T-helper 2 cell treated with Interferon-gamma antibody and Interleukin-4, amounts not matched to agents 100 ng/mL and 5 ng/mL, for 36 hours (primary cell): ENCODE measurements at regions not wholly inside any gene's neighbourhood (a gene's known extent, or its start where the extent isn't known, plus 50 kb on each side); places are given as distances from the start of the nearest gene placed in this dataset.

Experiments used
- intact Hi-C: fragments of 100-400 bp; cut with micrococcal nuclease; formaldehyde crosslinking; loops from one replicate; pipeline ENCODE4 v1.15.1; 2023

DNA sequence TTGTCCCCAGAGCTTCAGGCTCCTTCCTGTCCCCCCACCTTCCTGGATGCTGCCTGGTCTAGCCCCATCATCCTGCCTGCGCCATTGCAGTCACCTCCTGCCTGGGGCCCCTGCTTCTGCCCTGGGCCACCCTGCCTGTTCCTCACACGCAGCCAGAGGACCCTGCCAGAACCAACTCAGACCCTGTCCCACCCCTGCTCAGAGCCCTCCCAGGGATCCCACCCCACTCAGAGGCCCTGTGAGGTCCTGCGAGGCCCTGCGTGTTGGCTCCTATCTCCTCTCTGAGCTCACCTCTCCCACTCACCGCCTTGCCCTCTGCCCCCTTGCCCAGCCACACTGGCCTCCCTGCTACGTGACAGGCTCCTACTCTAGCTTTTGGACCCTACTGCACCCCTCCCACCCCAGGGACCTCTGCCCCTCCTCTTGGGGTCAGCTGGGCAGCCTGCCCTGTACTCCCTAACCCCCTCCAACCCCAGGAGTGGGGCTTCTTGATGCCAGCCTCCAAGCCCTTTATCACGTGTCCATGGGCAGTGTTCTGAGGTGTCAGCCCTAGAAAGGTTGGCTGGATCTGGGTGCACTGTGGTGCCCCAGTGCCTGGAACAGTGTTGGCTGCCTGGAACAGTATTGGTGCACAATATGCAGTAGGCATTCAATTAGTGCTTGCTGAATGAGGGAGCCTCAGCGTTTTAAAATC, 68.3 kb downstream of the CEBPB start:
- intact Hi-C loops = no loop called here

DNA sequence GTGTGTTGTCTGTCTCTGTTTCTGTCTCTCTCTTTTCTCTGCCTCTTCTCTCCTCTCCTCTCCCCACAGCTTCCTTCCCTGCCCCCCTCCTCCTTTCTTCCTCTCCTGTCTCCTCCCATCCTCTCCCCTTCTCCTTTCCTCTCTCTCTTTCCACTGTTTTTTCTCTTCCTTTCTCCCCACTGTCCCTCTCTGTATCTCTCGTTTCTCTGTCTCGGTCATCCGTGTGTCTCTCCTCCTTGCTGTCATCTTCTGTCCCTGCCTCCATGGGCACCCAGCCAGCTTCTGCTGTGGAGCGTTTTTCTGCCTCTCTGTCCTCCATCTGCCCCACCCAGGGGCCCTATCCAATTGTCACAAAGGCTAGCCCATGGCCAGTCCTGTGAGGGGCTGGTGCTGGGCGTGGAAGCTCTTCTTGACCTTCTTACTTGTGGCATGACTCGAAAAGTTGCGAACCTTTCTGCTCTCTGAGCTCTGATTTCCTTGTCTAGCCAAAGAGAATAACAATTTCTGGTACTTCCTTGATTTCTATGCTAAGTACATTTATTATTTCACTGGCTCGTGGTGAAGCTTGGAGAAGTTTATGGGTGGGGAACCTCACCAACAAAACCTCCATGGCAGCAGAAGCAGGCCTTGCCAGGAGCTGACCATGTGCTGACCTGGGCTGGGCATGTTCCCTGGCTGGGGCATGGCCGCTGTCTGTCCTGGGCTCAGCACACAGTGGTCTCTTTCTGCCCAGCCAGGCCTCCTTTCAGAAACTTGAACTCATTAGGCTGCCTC, 69.3 kb downstream of the CEBPB start:
- intact Hi-C loops = no loop called here

DNA sequence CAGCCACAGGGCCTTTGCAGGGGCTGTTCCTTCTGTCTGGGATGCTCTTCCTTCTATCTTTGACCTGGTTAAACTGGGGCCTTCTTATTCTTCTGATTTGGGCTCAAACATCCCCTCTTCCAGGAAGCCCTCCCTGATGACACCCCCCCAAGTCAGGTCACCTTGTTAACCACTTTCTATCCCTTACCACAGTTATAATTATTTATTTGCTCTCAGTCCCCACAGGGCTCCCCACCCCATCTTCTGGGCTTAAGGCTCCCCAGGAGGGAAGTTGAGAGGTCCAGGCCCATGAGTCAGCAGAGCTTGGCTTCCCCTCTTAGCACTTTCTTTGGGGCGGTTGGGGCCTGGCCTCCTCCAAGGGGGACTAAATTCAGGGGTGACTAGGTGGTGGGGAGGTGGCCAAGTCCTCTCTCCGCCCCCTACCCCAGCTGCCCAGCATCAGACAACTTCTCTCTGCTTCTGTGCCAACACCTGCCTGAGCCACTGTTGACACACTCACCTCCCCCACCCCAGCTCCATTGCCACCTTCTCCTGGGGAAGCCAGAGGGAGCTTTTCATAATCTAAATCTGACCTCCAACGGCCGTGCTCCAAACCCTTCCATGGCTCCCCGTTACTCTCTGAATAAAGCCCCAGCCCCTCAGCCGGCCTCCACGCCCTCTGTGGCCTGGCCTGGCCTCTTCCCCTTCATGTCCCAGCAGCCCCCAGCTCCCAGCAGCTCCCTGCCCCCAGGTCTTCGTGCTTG, 70.0 kb downstream of the CEBPB start:
- intact Hi-C loops = no loop called here

DNA sequence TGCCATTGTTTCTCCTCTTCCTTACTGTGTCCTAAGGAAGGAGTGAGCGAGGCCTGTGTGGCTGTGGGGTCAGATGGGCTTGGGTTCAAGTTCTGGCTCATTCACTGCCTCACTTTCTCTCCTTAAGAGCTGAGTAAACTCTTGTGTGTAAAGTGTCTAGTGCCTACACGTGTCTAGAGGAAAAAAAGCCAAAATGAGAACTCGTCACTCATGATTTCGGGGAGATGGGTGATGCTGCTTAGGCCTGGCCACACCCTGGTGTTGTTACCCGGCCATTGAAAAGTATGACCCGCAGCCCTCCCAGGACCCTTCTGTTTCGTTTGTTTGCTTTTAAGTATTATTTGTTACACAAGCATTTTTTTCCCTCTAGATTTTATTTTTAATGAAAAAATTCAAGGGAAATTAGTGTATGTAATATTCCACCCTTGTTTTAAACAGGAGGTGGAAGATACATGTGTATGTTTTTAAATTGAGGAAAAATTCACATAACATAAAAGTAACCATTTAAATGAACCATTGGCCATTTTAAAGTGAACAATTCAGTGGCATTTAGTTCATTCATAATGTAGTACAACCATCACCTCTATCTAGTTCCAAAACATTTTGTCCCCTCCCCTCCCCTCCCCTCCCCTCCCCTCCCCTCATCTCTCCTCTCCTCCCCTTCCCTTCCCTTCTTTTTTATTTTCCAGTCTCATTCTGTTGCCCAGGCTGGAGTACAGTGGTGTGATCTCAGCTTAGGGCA, 71.0 kb downstream of the CEBPB start:
- intact Hi-C loops = no loop called here

DNA sequence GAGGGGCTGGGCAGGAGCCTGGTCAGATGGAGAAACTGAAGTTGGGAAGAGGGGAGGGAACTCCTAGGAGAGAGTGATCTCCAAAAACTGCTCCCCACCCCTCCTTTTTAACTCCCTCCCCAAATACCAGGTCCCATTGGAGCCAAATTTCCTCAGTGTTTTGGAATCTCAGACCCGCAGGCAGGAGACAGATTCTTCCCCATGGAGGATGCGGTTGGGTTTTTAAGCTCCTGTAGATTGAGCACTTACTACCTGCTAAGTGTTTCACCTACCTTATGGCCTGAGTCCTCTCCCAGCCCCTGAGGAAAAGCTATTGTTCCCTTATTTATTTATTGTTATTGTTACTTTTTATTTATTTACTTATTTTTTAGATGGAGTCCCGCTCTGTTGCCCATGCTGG, 73.2 kb downstream of the CEBPB start:
- intact Hi-C loops = no loop called here

DNA sequence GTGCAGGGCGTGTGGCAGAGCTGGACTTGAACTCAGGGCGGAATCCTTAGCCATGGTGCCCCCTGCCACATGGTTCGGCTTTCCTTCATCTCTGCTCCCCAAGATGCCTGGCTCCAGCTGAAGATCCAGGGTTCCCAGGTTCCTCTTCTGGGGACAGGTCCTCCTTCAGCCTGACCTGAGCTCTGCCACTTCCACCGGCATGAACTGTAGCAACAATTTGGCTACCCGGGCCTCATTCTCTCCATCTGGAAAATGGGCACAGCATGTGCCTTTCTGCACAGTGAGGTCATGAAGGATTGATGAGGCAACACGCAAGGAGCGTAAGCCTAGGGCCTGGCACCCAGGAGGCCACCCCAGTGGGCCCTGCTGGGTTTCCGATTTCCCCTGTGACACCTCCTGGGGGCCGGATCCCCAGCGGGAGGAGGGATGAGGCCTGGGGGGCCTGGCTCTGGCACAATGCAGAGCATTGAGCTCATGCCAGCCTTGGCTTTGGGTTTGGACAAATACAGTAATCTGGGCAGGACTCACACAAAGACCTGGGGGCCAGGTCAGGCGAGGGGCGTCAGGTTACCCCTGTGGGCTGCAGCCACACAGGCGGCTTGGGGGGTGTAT, 74.0 kb downstream of the CEBPB start:
- intact Hi-C loops = no loop called here

DNA sequence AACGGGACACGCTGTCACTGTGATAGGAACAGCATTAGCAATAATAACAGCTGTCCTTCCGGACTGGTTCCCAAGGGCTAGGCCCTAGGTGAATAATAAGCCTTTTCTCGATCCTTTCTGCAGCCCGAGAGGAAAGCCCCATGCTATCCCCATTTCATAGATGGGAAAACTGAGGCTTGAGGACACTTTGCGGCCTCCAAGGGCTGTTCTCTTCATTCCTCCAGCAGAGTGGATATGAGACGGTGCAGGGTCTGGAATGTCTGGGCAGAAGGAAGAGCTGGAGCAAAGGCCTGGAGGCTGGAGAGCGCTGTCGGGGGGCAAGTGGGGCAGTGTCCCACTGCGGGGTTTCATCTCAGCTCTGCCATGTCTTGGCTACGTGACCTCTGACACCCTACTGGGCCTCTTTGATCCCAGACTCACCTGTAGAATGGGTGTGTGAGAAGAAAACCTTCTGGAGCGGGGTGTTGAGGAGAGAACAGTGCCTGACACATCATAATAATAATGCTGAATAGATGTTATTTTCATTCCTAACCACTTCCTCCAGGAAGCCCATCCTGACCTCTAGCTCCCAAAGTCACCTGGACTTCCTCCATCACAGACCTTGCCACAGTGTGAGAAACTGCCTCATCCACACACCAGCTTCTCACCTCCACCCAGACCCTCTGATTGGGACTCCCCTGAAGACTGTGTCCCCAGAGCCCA, 74.8 kb downstream of the CEBPB start:
- intact Hi-C loops = no loop called here

DNA sequence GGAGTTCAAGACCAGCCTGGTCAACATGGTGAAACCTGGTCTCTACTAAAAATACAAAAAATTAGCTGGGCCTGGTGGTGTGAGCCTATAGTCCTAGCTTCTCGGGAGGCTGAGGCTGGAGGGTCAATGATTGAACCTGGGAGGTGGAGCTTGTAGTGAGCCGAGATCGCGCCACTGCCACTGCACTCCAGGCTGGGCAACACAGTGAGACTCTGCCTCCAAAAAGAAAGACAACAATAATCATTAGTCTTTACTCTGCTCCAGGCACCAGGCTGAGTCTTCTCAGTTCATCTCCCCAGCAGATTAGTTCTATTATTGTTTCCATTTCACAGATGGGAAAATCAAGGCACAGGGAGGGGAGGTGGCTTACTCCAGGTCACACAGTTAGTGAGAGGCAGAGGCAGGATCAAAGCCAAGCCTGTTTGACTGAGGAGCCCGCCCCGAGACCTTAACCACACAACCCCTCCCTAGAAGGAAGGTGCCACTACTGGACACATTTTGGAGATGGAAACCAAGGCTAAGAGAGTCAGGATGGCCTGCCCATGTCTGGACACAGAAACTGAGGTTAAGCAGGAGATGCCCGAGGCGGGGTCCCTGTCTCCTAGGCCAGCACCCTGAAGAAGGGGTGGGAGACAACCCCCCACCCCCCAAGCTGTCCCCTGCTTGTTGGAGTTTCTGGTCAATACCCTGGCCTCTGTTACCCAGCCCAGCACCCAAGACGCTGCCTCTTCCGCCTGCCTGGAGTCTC, 75.8 kb downstream of the CEBPB start:
- intact Hi-C loops = no loop called here

DNA sequence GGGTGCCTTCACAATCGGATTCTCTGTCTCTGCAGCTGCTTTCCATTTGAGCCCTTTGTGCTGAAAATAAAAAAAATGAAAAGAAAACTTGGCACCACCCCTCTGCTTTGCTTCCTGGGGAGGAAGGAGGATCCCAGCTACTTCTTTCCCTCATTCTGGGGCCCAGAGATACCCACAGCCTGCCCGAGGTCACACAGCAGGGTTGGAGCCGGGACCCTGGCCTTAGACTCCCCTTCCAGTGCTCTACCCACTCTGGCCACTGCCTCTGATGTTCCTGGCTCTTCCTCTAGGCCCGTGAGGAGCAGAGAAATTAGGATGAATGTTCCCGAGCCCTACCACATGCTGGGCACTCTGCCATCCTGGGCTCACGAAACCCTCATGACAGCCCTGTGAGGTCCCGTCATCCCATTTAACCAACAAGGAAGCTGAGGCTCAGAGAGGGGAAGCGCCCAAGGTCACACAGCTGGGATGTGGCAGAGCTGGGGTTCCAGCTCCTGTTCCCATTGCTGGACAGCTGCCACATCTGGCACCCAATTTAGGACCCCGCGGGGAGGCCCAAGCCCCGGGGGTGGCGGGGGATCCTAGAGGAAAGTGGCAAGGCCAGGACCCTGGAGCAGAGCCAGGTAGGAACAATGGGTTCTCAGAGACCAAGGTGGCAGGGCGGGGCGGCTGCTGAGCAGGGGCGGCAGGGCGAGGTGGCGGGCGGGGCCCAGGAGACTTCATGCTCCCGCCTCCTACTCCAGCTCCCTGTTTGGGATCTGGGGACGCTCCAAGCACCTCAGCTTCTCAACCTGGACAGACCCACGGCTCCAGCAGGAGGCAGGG, 76.6 kb downstream of the CEBPB start:
- intact Hi-C loops = no loop called here

DNA sequence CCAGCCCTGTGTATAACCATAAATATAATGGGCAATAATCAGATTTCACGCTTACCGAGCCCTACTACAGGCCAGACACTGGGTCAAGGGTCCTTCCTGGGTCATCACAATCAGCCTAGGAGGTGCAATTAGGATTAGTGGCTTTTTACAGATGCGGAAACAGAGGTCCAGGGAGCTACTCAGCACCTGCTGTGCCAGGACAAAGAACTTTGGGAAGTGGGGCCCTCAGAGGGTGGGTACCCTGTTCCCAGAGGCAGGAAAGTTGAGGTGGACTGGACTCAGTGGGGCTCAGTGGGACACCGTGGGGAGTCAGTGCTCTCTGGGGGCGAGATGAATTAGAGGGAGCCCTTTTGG, 77.2 kb downstream of the CEBPB start:
- intact Hi-C loops = no loop called here

DNA sequence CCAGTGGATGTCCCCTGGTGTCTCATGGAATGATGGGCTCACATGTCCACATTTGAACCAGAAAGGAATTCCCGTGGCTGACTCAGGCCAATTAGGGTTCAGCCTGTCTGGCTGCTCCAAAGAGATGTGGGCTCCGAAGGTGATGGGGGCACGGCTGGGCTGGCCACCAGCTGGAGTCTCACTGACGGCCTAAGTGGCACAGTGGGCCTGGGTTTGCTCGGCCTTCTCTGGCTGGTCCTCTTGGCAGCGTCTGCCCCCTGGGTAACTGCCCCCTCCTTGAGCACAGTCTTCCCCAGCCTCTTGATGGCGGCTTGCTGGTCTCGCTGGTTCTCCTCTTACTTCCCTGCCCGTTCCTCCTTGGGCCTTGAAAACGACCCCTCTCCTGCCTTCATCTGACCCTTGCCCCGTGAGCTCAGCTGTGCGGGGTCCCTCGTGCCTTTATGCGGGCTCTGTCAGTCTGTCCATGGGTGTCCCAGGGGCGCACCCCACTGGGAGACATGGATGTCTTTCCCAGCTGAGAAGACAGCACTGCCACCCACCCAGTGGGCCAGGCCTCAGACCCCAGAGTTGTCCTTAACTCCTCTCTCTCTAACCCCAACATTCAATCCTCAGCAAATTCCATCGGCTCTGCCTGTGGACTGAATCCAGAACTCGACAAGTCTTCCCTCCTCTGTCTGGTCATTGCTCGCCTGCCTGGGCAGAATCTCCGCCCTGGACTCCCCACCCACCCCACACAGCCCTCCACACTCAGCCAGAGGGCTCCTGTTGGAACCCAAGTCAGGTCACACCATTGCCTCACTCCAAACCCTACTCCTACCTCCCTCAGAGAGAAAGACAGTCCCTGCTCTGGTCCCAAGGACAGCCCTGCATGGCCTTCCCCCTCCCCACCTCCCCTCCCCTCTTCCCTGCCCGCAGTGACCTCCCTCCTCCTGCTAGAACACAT, 78.7 kb downstream of the CEBPB start:
- intact Hi-C loops = no loop called here

DNA sequence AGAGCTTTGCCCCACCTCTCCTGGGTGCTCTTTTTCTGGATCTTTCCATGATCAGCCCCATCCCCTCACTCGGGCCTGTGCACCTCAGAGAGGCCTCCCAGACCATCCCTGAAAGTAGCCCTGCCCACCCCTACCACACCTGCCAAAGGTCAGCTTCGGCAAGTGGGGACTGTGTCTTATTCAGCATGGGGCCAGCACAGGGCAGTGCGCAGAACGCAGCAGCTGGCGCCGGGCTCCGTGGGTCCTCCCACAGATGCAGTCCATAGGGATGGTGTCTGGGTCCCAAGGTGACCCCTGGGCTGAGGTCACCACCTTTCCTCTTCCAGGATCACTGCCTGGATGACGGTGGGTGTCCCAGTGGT, 79.4 kb downstream of the CEBPB start:
- intact Hi-C loops = no loop called here

DNA sequence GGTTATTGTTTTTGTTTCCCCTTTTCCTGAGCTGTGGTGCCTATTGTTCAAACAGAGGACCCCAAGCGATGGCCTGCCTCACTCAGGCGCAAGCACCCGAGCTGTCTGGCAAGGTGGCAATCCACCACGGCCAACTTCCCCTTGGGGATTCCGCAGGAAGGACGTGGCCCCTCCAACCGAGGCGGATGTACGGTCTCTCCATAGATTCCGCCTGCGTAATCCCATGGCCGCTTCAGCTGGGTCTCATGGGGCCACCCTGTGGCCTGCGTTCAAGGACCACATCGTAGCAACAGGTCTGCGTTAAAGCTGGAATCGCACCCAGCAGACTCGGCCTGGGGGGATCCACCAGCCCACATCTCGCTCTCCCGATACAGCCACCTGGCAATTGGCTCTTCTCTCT, 79.9 kb downstream of the CEBPB start:
- intact Hi-C loops = no loop called here

DNA sequence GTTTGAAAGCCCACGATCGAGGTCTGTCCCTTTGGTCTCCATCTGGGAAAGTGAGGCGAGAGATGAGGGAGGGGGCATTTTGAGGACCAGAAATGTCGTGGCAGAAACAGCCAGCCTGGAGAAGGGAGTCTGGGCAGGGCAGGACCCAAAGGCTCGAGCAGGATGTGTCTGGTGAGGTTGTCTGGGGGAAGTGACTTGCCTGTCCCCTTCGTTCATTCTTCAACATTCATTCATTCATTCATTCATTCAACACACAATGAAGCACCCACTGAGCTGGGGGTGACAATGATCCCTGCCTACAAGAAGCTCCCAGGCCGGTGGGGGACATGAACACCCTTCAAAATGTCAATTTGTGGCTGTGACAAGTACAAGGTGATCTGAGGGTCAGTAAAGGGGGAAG, 80.5 kb downstream of the CEBPB start:
- intact Hi-C loops = no loop called here

DNA sequence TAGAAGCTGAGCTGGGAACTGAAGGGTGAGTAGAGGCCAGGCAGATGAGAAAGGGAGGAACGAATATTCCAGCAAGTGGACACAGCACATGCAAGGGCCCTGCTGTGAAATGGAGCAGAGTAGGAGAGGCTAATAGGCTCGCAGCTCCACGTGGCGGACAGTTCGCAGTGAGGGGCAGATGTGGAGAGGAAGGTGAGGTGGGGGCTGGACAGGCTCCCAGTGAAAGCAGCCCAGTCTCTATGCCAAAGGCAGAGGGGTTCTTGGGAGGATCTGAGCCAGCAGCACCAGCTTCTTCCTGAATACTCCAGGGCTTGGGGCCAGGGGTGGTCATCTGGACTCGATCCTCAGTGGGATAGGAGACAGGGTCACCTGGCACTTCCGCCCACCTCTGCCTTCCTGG, 81.0 kb downstream of the CEBPB start:
- intact Hi-C loops = no loop called here

DNA sequence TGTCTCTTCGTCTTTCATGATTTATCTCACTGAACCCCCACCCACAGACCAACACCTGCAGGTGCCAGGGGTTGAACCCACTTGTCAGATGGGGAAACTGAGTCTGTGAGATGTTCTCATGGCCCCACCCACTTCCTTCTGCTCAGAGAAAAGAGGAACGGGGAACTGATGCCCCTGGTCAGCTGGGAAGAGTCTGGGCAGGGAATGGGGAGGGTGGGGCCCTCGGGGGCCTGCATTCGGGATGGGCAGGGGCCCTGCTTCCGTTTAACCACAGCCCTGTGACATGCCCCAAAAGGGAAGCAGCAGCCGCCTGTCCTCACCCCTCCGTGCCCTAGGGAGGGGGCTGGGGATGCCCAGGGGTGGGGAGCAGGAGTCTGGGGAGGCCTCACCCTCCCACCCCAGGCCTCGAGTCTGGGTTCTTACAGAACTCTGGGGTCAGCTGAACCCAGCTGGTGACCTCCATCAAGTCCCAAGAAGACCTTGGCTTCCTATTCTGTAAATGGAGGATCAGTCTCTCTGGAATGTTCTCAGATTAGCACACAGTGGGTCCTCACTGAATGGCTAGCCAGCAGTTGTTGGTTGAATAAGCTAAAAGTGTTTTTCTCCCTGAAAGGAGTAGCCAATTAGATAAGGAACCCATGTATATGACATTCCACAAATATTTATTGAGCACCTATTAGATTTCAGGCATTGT, 81.5 kb downstream of the CEBPB start:
- intact Hi-C loops = no loop called here

DNA sequence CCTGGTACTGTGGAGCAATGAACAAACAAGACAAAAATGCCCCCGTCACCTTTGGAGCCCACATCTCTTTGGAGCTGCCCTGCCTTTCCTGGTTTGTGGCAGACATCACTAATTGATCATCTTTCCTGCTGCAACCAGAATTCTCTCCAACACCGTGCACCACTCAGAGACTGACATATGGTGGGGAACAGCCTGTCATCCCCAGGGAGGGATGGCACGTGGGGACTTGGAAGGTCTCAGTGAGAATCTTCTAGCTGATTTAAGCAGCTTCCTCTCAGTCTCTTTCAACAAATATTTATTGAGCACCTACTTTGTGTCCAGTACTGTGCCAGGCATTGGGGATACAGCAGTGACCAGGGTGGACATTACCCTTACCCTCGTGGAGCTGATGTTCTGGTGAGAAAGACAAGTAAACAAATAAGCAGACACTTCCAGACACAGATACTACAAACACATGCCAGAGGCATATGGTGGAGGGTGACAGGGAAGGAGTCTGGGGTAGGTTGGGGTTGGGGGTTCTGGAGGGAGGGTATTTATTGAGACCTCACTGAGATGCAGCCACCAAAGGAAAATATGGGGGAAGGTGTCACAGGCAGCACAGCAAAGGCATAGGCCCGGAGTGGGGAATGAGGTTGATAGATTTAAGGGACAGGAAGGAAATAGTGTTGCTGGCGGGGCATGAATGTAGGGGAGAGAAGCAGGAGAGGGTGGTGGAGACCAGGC, 82.3 kb downstream of the CEBPB start:
- intact Hi-C loops = no loop called here
